NCI-H69 (cell line): ENCODE measurements at regions not wholly inside any gene's neighbourhood (a gene's known extent, or its start where the extent isn't known, plus 50 kb on each side); places are given as distances from the start of the nearest gene placed in this dataset.
"Not testable (repeated sequence)": the region's sequence is repeated elsewhere in the genome, so short reads cannot be mapped to it uniquely, and the experiment has no call there.

Experiments used
- DNase-seq: peaks from one replicate; lab custom pipeline; 2025; lab: John Stamatoyannopoulos, UW

- not testable (repeated sequence) for DNase-seq
These were observed 206.4 kb upstream of the PRKX start for GRCh38 chrX:3919668-3920423.

- not testable (repeated sequence) for DNase-seq
These were observed 201.4 kb upstream of the PRKX start for GRCh38 chrX:3914813-3915212.

DNA sequence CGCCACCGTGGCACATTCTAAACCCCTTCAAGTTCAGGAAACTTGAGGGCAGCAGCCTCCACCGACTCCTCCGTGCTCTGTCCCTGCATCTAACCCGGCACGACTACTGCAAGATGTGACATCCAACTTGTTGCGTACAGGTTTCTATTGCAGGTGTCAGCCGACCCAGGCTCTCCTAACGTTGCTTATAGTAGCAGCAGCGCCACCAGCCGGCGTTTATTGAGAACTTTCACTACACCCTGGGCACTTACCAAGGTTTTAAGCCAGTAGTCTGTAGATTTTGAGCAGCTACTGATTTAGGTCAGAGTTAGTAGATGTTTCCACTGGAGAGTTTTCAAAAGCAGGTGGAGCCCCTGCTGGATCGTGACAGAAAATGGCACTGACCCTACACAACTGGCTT is 200.6 kb upstream of the PRKX start:
- not testable (repeated sequence) for DNase-seq

DNA sequence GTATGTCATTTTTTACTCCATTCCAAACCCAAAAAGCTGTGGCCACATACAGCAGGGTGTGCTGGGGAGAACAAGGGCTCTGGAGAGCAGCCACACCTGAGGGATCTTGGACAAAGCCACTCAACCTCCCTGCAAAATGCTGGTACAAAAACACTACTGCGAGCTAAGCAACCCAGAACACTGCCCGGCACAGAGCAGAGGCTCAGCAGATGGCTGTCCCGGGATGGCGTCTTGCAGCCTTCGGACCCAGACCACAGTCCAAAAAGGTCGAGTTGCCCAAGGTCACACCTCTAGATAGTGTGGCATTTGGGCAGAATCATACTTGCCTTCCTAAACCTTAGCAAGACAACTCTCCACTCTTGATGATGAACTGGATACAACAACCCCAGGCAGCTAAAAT is 197.6 kb upstream of the PRKX start:
- not testable (repeated sequence) for DNase-seq

DNA sequence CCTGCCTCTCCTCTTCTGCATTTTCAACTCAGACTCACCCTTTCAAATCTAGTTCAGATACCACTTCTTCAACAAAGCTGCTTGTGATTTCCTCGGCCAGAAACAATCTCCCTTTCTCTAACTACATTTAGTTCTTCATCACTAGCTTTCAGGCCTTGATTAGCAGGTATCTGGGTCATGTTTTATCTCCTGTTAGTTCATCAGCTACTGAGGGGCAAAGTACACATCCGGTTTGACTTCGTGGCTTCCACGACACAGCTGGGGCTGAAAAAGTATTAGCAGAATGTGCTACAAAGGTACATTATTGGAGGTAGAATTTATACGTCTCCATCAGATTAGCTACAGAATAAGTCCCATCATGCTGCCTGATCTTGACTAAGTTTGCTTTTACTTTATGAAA is 197.2 kb upstream of the PRKX start:
- not testable (repeated sequence) for DNase-seq

DNA sequence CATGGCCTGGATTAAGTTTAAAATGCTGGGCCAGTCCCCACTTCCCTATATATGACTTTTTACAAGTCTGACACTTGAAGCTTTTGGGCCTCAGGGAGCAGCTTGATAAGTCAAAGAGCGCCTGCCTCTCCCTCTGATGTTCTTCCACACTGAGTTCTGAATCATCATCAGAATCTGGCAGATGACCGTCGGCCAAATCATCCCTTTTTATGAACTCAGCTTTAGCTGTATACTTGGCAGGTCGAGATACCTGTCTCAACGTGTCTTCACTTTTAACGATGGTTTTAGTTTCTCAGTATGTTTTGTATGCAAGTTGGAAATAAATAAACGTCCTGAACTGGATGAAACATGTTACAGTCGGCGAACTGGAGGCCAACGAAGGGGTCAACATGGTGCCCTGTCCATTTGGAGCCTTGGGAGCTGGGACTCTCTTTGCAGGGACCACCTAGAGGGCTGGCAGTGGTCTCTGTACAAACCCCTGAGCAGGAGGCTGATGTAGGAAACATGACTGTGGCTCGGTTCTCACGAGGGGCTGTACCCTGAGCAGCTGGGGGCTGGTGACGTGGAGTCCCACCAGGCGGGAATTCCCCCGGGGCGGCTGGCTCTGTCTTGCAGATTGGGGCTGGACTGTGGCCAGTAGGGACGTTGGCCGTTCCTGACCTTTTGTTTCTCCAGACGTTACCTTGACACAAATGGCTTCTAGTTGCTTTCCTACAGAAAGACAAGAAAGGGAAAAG is 192.2 kb upstream of the PRKX start:
- DNase-seq: not testable (repeated sequence)

- DNase-seq: not testable (repeated sequence)
These were observed 188.8 kb upstream of the PRKX start for GRCh38 chrX:3902222-3902621.

- DNase-seq: not testable (repeated sequence)
These were observed 183.3 kb upstream of the PRKX start for GRCh38 chrX:3896755-3897154.

GRCh38 chrX:3882553-3882920 is 169.1 kb upstream of the PRKX start:
- not testable (repeated sequence) for DNase-seq

GRCh38 chrX:3881898-3882552 is 168.6 kb upstream of the PRKX start:
- not testable (repeated sequence) for DNase-seq

GRCh38 chrX:3881255-3881895 is 167.9 kb upstream of the PRKX start:
- not testable (repeated sequence) for DNase-seq

GRCh38 chrX:3876393-3876792 is 162.9 kb upstream of the PRKX start:
- DNase-seq: not testable (repeated sequence)

- DNase-seq: not testable (repeated sequence)
These were observed 162.2 kb upstream of the PRKX start for GRCh38 chrX:3875638-3876037.

DNA sequence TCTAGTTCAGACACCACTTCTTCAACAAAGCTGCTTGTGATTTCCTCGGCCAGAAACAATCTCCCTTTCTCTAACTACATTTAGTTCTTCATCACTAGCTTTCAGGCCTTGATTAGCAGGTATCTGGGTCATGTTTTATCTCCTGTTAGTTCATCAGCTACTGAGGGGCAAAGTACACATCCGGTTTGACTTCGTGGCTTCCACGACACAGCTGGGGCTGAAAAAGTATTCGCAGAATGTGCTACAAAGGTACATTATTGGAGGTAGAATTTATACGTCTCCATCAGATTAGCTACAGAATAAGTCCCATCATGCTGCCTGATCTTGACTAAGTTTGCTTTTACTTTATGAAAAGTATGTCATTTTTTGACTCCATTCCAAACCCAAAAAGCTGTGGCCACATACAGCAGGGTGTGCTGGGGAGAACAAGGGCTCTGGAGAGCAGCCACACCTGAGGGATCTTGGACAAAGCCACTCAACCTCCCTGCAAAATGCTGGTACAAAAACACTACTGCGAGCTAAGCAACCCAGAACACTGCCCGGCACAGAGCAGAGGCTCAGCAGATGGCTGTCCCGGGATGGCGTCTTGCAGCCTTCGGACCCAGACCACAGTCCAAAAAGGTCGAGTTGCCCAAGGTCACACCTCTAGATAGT is 158.9 kb upstream of the PRKX start:
- not testable (repeated sequence) for DNase-seq

GRCh38 chrX:3867067-3867831 is 153.8 kb upstream of the PRKX start:
- not testable (repeated sequence) for DNase-seq

DNA sequence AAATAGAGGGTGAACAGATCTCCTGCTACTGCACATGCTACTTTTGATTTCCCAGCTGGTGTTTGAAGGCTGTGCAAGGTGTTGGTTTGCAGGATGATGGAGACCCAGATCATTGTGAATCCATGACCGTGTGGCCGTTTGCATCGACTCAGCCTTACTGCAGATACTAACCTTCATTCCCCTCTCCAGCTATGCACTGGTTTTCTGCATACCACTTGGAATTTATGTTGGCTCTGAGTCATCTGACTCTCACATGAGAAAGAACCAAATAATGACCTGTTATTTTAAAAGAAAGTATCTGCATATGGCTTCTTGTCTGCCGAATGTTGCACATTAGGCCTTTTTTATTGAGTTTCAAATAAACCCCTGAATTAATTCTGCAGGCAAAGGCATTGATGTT is 144.9 kb upstream of the PRKX start:
- not testable (repeated sequence) for DNase-seq

DNA sequence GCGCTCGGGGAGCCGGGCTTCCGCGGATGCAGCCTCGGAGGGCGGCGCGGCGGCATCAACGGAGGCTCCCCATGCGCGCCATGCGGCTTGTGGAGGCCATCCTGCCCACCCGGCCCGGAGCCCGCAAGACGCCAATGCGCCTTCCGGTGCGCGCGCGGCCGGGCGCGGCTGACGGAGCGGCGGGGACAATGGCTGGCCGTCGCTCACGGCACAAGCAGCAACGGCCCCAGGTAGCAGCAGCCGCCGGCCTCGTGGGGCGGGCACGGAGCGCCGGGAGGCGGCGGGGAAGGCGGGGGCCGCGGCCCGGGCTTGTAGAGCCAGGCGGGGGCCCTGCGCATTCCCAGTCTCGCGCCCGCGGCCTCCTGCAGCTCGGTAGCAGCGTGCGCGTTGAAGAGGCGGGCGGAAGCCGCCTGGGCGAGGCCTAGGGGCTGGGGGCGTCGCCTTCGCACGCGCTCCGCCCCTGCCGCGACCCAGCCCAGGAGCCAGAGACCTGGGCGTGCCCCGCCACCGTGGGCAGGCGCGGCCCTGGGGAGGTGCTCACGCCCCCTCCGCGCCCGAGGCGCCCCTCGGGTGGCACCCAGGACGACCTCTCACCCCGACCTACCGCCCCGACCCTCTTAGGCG is 130.2 kb upstream of the PRKX start:
- DNase-seq: not testable (repeated sequence)

DNA sequence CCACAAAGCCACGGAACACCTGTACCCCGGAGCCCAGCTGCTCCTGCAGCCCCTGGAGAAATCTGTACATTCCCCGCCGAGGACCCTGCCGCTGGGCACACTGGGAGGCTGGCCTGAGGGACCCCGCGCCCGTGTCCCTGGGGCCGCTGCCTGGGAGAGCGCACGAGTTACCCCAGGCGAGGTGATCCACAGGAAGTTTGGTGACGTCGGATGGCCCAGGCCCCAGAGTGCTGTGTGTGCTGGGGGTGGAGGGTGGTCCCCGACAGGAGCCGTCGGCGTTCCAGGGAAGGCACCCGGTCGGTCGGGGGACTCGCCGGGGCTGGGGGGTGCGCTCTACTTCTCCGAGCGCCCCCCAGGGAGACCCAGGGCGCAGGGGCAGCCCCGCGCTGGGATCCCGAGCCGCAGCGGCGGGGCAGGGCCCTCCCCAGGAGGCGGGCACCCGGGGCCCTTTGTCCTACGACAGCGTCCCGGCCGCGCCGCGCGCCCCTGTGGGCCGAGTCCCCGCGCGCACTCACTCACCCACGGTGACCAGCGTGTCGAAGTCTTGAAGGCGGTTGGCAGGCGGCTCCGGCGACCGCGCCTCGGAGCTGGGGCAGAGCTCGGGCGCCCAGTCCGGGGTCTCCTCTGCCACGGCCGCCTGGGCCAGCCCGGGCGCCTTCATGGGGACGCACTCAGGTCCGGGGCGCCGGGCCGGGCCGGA is 129.5 kb upstream of the PRKX start:
- peak; percentile 35 for DNase-seq

DNA sequence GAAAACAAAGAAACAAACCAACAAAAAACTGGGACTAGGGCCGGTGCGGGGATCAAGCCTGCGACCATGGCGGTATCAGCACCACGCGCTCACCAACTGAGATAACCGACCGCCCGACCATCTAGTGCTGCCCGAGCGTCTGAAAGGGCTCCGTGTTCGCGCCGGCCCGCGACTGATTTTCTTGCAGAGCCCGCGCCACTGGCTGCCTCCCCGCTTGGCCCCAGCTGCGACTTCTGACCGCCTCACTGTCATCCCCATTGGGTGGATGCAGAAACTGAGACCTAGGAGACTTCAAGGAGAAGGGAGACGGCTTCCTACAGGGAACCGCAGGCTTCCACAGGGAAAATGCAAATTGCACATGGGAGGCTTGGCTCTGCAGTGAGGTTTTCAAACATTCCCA is 125.3 kb upstream of the PRKX start:
- not testable (repeated sequence) for DNase-seq
